ENCODE measurements at regions not wholly inside any gene's neighbourhood (a gene's known extent, or its start where the extent isn't known, plus 50 kb on each side); places are given as distances from the start of the nearest gene placed in this dataset.

DNA sequence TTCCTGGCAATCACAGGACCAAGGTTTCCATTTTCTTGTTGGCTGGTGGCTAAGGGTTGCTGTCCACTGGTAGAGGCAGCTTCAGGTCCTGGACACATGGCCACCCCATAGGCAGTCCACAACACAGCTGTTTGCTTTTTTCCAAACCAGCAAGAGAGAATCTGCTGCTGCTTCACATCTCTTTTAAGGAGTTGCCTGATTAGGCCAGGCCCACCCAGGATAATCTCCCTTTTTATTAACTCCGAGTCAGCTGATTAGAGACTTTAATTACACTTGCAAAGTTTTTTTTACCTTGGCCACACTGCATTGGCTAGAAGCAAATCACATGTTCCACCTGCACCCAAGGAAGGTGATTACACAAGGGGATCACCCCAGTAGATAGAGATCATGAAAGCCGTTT lies 106.6 kb upstream of the IRX6 start:
- Histone ChIP-seq H3K9me3 (ENCODE audit: control insufficient read depth, insufficient read depth, low read length) (no peaks in the 10 kb centered on the region), H3K27me3 (ENCODE audit: control insufficient read depth, insufficient read depth, low read length) (no peaks in the 10 kb centered on the region), H3K36me3 (ENCODE audit: control insufficient read depth, insufficient read depth, low read length) (no peaks in the 10 kb centered on the region), H3K9ac (ENCODE audit: low read depth, low read length) (no peak overlapping the region), H3K4me1 (ENCODE audit: control insufficient read depth, insufficient read depth, low read length) (no peaks in the 10 kb centered on the region), H3K4me3 (ENCODE audit: low read depth, low read length) (no peak overlapping the region)

DNA sequence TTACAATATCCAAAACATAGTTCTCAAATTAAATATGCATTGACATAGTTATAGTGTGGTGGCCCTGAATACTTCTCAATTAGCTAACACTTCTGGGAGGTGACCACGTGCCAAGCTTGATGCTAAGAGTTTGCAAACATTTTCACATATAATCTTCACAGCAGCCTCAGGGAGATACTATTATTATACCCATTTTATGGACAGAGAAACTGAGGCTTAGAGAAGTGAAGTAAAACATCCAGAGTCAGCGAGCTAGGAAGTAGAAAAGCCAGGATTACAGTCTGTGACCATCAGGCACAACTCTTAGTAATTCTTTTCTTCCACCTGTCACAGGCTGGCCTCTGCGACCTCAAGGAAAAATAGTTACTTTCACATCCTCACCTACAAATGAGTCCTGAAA lies 102.2 kb upstream of the IRX6 start:
- peaks cover 5% of the 10 kb centered on the region for H3K9me3 ChIP-seq (ENCODE audit: control insufficient read depth, insufficient read depth, low read length)
- H3K27me3 ChIP-seq (ENCODE audit: control insufficient read depth, insufficient read depth, low read length): no peaks in the 10 kb centered on the region
- no peaks in the 10 kb centered on the region for H3K36me3 ChIP-seq (ENCODE audit: control insufficient read depth, insufficient read depth, low read length)
- H3K9ac ChIP-seq (ENCODE audit: low read depth, low read length): no peak overlapping the region
- H3K4me3 ChIP-seq (ENCODE audit: low read depth, low read length): no peak overlapping the region
- H3K4me1 ChIP-seq (ENCODE audit: control insufficient read depth, insufficient read depth, low read length): peaks cover 2% of the 10 kb centered on the region

DNA sequence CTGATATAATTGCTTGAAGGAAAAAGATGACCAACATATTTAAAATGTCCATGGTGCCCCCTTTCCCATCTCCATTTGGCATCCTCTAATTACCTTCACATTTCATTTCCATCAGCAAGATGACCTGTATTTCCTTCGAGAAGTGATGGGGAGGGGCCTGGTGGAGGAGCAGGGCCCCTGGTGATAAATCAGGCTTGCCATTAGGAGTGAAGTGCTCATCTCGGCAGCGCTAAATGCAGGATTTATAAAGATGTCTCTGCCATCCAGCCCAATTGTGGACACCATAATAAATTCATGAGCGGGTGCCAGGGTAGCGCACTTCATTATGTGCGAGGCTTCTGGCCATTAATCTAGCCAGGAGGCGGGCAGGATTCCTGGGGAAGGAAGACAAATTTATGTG lies 101.5 kb upstream of the IRX6 start:
- no peaks in the 10 kb centered on the region for H3K27me3 ChIP-seq (ENCODE audit: control insufficient read depth, insufficient read depth, low read length)
- peaks cover 2% of the 10 kb centered on the region for H3K4me1 ChIP-seq (ENCODE audit: control insufficient read depth, insufficient read depth, low read length)
- H3K36me3 ChIP-seq (ENCODE audit: control insufficient read depth, insufficient read depth, low read length): no peaks in the 10 kb centered on the region
- peaks cover 5% of the 10 kb centered on the region for H3K9me3 ChIP-seq (ENCODE audit: control insufficient read depth, insufficient read depth, low read length)
- H3K4me3 ChIP-seq (ENCODE audit: low read depth, low read length): no peak overlapping the region
- H3K9ac ChIP-seq (ENCODE audit: low read depth, low read length): no peak overlapping the region

DNA sequence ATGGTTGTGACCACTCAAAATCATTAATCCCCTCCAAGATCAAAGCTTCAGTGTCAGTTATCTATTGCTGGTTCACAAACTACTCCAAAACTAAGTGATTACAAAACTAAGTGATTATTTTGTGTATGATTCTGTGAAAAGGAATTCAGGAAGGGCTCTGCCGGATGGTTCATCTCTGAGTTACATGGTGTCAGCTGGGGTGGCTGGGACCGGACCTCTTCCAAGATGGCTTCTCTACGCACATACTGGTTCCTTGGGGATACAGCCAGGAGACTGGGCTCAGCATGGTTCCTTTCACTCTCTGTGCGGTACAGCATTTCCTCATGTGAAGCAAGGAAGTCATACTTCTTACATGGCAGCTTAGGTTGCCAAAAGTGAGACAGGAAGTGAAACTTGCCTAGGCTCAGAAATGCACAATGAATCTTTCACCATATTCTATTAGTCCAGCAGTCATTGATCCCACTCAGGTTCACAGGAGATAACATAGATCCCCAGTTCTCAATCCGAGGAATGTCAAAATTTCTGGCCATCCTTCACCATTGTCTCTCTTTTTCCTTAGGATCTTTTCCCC lies 97.9 kb upstream of the IRX6 start:
- no peak overlapping the region for H3K9ac ChIP-seq (ENCODE audit: low read depth, low read length)
- no peaks in the 10 kb centered on the region for H3K27me3 ChIP-seq (ENCODE audit: control insufficient read depth, insufficient read depth, low read length)
- H3K36me3 ChIP-seq (ENCODE audit: control insufficient read depth, insufficient read depth, low read length): no peaks in the 10 kb centered on the region
- no peak overlapping the region for H3K4me3 ChIP-seq (ENCODE audit: low read depth, low read length)
- peaks cover 2% of the 10 kb centered on the region for H3K4me1 ChIP-seq (ENCODE audit: control insufficient read depth, insufficient read depth, low read length)
- peaks cover 5% of the 10 kb centered on the region for H3K9me3 ChIP-seq (ENCODE audit: control insufficient read depth, insufficient read depth, low read length)

DNA sequence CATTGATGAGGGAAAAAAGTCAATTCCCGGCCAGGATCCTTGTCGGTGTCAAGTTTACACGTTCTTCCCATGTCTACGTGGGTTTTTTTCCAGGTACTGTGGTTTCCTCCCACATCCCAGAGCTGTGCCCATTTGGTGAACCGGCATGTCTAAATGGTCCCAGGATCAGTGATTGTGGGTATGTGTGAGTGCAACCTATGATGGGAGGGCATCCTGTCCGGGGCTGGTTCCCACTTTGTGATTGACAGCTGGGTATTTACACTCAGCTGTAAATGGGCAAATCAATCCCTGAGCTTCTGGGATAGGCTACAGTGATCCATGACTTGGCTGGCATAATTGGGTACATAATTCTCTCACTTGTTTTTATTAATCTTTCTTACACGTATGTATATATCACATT lies 91.2 kb upstream of the IRX6 start:
- Histone ChIP-seq H3K9ac (ENCODE audit: low read depth, low read length) (no peak overlapping the region), H3K4me1 (ENCODE audit: control insufficient read depth, insufficient read depth, low read length) (no peaks in the 10 kb centered on the region), H3K27me3 (ENCODE audit: control insufficient read depth, insufficient read depth, low read length) (no peaks in the 10 kb centered on the region), H3K36me3 (ENCODE audit: control insufficient read depth, insufficient read depth, low read length) (no peaks in the 10 kb centered on the region), H3K4me3 (ENCODE audit: low read depth, low read length) (no peak overlapping the region), H3K9me3 (ENCODE audit: control insufficient read depth, insufficient read depth, low read length) (no peaks in the 10 kb centered on the region)

DNA sequence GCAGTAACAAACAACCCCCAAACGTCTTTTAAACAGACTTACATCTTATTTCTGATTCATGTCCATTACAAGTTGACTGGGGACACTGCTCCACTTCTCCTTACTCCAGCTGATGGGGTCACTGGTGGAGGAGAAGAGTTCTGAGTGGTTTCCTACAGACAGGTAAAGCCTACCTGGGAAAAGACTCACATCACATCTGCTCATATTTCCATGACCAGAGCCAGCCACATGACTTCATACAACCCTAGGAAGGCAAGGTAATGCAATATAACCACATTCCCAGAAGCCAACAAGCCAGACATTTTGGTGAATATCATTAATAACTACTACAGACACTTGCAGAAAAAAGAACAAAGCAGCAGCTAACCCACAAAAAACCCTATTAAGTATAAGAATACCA lies 90.5 kb upstream of the IRX6 start:
- H3K4me3 ChIP-seq (ENCODE audit: low read depth, low read length): no peak overlapping the region
- no peaks in the 10 kb centered on the region for H3K4me1 ChIP-seq (ENCODE audit: control insufficient read depth, insufficient read depth, low read length)
- no peaks in the 10 kb centered on the region for H3K36me3 ChIP-seq (ENCODE audit: control insufficient read depth, insufficient read depth, low read length)
- H3K27me3 ChIP-seq (ENCODE audit: control insufficient read depth, insufficient read depth, low read length): no peaks in the 10 kb centered on the region
- no peak overlapping the region for H3K9ac ChIP-seq (ENCODE audit: low read depth, low read length)
- H3K9me3 ChIP-seq (ENCODE audit: control insufficient read depth, insufficient read depth, low read length): no peaks in the 10 kb centered on the region

DNA sequence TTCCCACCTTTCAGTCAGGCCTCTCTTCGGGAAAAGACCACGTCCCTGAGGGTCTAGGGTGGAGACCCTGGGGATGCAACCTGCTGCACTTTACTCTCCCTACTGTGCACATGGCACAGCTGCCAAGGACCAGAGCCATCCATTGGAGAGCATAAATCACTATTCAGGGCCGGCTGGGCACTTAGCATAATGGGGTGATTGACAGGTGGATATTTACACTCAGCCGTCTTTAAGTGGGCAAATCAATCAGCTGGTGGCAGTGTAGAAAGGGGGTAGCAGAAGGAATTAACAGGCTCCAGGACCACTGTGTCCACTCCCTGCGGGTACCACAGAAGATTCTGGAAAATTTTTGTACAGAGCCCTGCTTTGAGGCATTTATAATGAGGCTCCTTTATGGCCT lies 87.3 kb upstream of the IRX6 start:
- Histone ChIP-seq H3K4me3 (ENCODE audit: low read depth, low read length) (no peak overlapping the region), H3K27me3 (ENCODE audit: control insufficient read depth, insufficient read depth, low read length) (no peaks in the 10 kb centered on the region), H3K4me1 (ENCODE audit: control insufficient read depth, insufficient read depth, low read length) (peaks cover 2% of the 10 kb centered on the region), H3K9me3 (ENCODE audit: control insufficient read depth, insufficient read depth, low read length) (no peaks in the 10 kb centered on the region), H3K9ac (ENCODE audit: low read depth, low read length) (no peak overlapping the region), H3K36me3 (ENCODE audit: control insufficient read depth, insufficient read depth, low read length) (no peaks in the 10 kb centered on the region)

DNA sequence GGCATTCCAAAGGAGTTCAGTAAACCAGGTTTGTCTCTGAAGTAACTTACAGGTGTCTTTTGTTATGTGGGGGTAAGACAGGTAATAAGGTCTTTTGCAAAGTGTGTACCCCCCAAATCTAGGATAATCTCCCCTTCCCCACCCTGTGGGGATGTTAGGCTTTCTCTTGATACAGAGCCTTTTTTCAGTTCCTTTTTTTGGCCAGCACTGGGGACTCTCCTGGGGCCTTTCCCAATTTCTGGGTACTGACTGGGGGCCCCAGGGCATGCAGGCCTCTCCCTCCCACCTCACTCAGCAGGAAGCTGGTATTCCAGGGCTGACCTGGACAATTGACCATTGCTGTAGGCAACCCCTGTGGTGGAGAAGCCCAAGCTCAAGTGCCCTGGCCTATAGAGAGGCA lies 84.3 kb upstream of the IRX6 start:
- Histone ChIP-seq H3K4me3 (ENCODE audit: low read depth, low read length) (no peak overlapping the region), H3K27me3 (ENCODE audit: control insufficient read depth, insufficient read depth, low read length) (no peaks in the 10 kb centered on the region), H3K36me3 (ENCODE audit: control insufficient read depth, insufficient read depth, low read length) (no peaks in the 10 kb centered on the region), H3K9me3 (ENCODE audit: control insufficient read depth, insufficient read depth, low read length) (no peaks in the 10 kb centered on the region), H3K4me1 (ENCODE audit: control insufficient read depth, insufficient read depth, low read length) (peaks cover 2% of the 10 kb centered on the region), H3K9ac (ENCODE audit: low read depth, low read length) (no peak overlapping the region)

DNA sequence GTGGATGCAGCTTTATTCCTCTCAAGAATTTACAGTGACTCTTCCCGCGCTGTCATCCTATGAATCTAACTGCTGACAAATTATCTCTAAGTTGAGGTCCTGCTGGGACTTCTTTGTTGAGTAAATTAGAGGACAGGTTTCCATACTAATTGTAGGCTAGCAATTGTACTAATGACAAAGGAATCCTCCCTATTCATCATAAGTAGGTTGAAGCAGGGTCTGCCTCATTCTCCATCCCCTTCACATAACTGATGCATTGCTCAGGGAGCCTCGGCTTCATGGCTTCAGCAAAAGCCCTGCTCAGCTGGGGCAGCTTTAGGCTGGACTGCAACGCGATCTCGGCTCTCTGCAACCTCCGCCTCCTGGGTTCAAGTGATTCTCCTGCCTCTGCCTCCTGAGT lies 83.1 kb upstream of the IRX6 start:
- Histone ChIP-seq H3K9ac (ENCODE audit: low read depth, low read length) (no peak overlapping the region), H3K27me3 (ENCODE audit: control insufficient read depth, insufficient read depth, low read length) (no peaks in the 10 kb centered on the region), H3K4me3 (ENCODE audit: low read depth, low read length) (no peak overlapping the region)

DNA sequence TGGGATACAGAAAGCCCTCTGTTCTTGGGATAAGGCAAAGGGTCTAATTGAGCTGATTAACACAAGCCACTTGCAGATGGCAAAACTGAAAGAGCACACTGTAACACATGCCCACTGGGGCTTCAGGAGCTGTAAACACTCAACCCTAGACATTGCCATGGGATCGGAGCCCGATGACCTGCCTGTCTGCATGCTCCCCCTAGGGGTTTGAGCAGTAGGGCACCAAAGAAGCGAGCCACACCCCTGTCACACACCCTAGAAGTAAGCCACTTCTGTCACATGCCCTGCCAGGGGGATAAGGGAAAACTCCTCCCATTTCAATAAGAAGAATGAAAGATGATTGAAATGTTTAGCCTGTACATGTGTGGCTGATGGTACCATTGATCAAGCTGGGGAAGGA lies 81.3 kb upstream of the IRX6 start:
- peaks cover 2% of the 10 kb centered on the region for H3K4me1 ChIP-seq (ENCODE audit: control insufficient read depth, insufficient read depth, low read length)
- H3K9me3 ChIP-seq (ENCODE audit: control insufficient read depth, insufficient read depth, low read length): no peaks in the 10 kb centered on the region
- H3K27me3 ChIP-seq (ENCODE audit: control insufficient read depth, insufficient read depth, low read length): no peaks in the 10 kb centered on the region
- H3K36me3 ChIP-seq (ENCODE audit: control insufficient read depth, insufficient read depth, low read length): no peaks in the 10 kb centered on the region
- H3K9ac ChIP-seq (ENCODE audit: low read depth, low read length): no peak overlapping the region
- H3K4me3 ChIP-seq (ENCODE audit: low read depth, low read length): no peak overlapping the region

More for the DNA sequence above, 83.1 kb upstream of the IRX6 start:
- Histone ChIP-seq H3K4me1 (ENCODE audit: control insufficient read depth, insufficient read depth, low read length) (peaks cover 2% of the 10 kb centered on the region), H3K36me3 (ENCODE audit: control insufficient read depth, insufficient read depth, low read length) (no peaks in the 10 kb centered on the region), H3K9me3 (ENCODE audit: control insufficient read depth, insufficient read depth, low read length) (no peaks in the 10 kb centered on the region)

DNA sequence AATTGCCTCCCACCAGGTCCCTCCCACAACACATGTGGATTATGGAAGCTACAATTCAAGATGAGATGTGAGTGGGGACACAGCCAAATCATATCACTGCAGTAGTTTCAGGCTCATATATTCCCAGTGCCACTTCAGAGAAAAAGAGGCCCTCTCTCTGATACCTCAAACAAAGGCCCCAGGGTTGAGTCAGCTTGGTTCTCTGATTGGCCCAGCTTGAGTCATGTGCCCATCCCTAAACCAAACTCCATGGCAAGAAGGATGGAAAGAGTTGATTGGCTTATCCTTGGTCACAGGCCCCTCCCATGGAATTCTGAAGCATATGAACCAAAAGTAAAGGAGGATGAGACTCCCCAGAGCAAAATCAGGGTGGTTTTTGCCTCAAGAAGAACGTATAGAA lies 75.9 kb upstream of the IRX6 start:
- Histone ChIP-seq H3K4me3 (ENCODE audit: low read depth, low read length) (no peak overlapping the region), H3K36me3 (ENCODE audit: control insufficient read depth, insufficient read depth, low read length) (no peaks in the 10 kb centered on the region), H3K9me3 (ENCODE audit: control insufficient read depth, insufficient read depth, low read length) (no peaks in the 10 kb centered on the region), H3K27me3 (ENCODE audit: control insufficient read depth, insufficient read depth, low read length) (no peaks in the 10 kb centered on the region), H3K9ac (ENCODE audit: low read depth, low read length) (no peak overlapping the region), H3K4me1 (ENCODE audit: control insufficient read depth, insufficient read depth, low read length) (peaks cover 2% of the 10 kb centered on the region)

DNA sequence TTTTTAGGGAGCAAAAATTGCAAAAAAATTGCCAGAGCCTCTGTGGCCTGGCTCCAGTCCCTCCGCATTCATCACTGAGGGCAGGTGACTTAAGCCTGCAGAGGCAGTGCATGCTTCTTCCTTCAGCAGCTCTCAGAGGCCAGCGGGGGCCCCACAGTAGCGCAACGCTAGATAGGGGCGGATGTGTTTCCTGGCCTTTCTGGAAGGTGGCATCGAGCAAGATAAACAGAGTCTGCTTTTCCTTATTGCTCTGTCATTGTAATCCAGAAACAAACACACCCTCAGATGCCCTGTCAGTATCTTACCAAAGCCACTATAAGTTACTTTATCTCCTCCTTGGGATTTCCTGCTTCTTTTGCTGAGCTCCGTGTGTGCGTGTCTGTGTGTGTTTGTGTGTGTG lies 75.5 kb upstream of the IRX6 start:
- no peak overlapping the region for H3K9ac ChIP-seq (ENCODE audit: low read depth, low read length)
- H3K4me1 ChIP-seq (ENCODE audit: control insufficient read depth, insufficient read depth, low read length): peaks cover 2% of the 10 kb centered on the region
- no peaks in the 10 kb centered on the region for H3K9me3 ChIP-seq (ENCODE audit: control insufficient read depth, insufficient read depth, low read length)
- H3K4me3 ChIP-seq (ENCODE audit: low read depth, low read length): no peak overlapping the region
- H3K36me3 ChIP-seq (ENCODE audit: control insufficient read depth, insufficient read depth, low read length): no peaks in the 10 kb centered on the region
- no peaks in the 10 kb centered on the region for H3K27me3 ChIP-seq (ENCODE audit: control insufficient read depth, insufficient read depth, low read length)

DNA sequence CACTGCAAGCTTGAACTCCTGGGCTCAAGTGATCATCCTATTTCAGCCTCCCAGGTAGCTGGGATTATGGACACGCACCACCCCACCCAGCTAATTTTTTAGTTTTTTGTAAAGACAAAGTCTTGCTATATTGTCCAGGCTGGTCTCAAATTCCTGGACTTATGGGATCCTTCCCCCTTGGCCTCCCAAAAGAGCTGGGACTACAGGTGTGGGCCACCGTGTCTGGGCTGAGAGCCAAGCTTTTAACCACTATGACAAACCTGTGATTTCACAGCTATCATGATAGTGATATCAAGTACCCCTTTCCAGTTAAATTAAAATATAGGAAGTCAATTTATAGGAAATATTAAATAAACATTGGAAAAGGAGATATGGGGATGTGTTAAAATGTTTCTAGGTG lies 74.6 kb upstream of the IRX6 start:
- Histone ChIP-seq H3K27me3 (ENCODE audit: control insufficient read depth, insufficient read depth, low read length) (no peaks in the 10 kb centered on the region), H3K9ac (ENCODE audit: low read depth, low read length) (no peak overlapping the region), H3K4me1 (ENCODE audit: control insufficient read depth, insufficient read depth, low read length) (peaks cover 2% of the 10 kb centered on the region), H3K9me3 (ENCODE audit: control insufficient read depth, insufficient read depth, low read length) (no peaks in the 10 kb centered on the region), H3K36me3 (ENCODE audit: control insufficient read depth, insufficient read depth, low read length) (no peaks in the 10 kb centered on the region), H3K4me3 (ENCODE audit: low read depth, low read length) (no peak overlapping the region)

All from iPS-15b (cell line).